ENCODE measurements at regions not wholly inside any gene's neighbourhood (a gene's known extent, or its start where the extent isn't known, plus 50 kb on each side); places are given as distances from the start of the nearest gene placed in this dataset.

GRCh38 chr17:14458724-14459123 lies 157.8 kb downstream of the HS3ST3B1 start:
- TF ChIP-seq POLR2A (IDR thresholded peaks at IDR 0.05) (no peak), CTCF (IDR thresholded peaks at IDR 0.05) (no peak)
